Renal cortex interstitium (tissue), 11 donors: ENCODE measurements at regions not wholly inside any gene's neighbourhood (a gene's known extent, or its start where the extent isn't known, plus 50 kb on each side); places are given as distances from the start of the nearest gene placed in this dataset.
"Not testable (repeated sequence)": the region's sequence is repeated elsewhere in the genome, so short reads cannot be mapped to it uniquely, and the experiment has no call there.

ENCODE experiments used
- DNase-seq, 11 donors: peaks; one replicate each; pipeline ENCODE4 v3.0.0-alpha.2; 2013; ENCODE audit warnings: low read depth in 9 of 11, low spot score in 4 of 11; ENCODE audit errors: extremely low read depth in 1 of 11

- no peak for DNase-seq
Measured at GRCh38 chr14:44453433-44454171, 53.5 kb downstream of the FSCB start.

- not testable (repeated sequence) for DNase-seq
Measured at GRCh38 chr14:44450232-44450631, 56.9 kb downstream of the FSCB start.

- DNase-seq, result no peak
Measured at GRCh38 chr14:44449680-44450079, 57.4 kb downstream of the FSCB start.

GRCh38 chr14:44448951-44449358 lies 58.1 kb downstream of the FSCB start:
- peak in 3 of 11 donors; percentile 1 to 12 (median 11) for DNase-seq

- DNase-seq, result no peak
Measured at GRCh38 chr14:44446965-44447364, 60.1 kb downstream of the FSCB start.

- DNase-seq, result no peak
Measured at GRCh38 chr14:44444454-44444853, 62.6 kb downstream of the FSCB start.

- DNase-seq, result no peak
Measured at GRCh38 chr14:44438936-44439335, 68.1 kb downstream of the FSCB start.

GRCh38 chr14:44438221-44438620 lies 68.9 kb downstream of the FSCB start:
- DNase-seq, result no peak

- no peak for DNase-seq
Measured at GRCh38 chr14:44436458-44436857, 70.6 kb downstream of the FSCB start.

- no peak for DNase-seq
Measured at GRCh38 chr14:44428231-44428945, 78.7 kb downstream of the FSCB start.

- DNase-seq, result no peak
Measured at GRCh38 chr14:44422699-44423098, 84.4 kb downstream of the FSCB start.

- DNase-seq, result no peak
Measured at GRCh38 chr14:44420226-44420625, 86.9 kb downstream of the FSCB start.

GRCh38 chr14:44418856-44419255 lies 88.2 kb downstream of the FSCB start:
- DNase-seq, result no peak

- DNase-seq, result no peak
Measured at GRCh38 chr14:44417809-44418208, 89.3 kb downstream of the FSCB start.

GRCh38 chr14:44414646-44415045 lies 92.4 kb downstream of the FSCB start:
- DNase-seq, result no peak

- no peak for DNase-seq
Measured at GRCh38 chr14:44412858-44413569, 94.1 kb downstream of the FSCB start.

- DNase-seq, result no peak
Measured at GRCh38 chr14:44405011-44405486, 102.0 kb downstream of the FSCB start.

GRCh38 chr14:44404599-44404998 lies 102.5 kb downstream of the FSCB start:
- DNase-seq, result no peak

- DNase-seq, result no peak
Measured at GRCh38 chr14:44404036-44404435, 103.0 kb downstream of the FSCB start.

- no peak for DNase-seq
Measured at GRCh38 chr14:44403193-44403592, 103.9 kb downstream of the FSCB start.
